Adrenal gland (tissue), 5 donors: ENCODE measurements at regions not wholly inside any gene's neighbourhood (a gene's known extent, or its start where the extent isn't known, plus 50 kb on each side); places are given as distances from the start of the nearest gene placed in this dataset.

Source experiments
- POLR2A ChIP-seq, 2 donors: fragments of 450-650 bp; IDR thresholded peaks; one replicate each; pipeline ENCODE4 v1.6.1; 2017; ENCODE audit warnings: antibody characterized with exemption in 2 of 2, mild to moderate bottlenecking in 2 of 2, moderate library complexity in 1 of 2
- TF ChIP-seq, protein P1 (sequence below), 6 experiments: fragments of 450-650 bp in 4 of 6; fragments of 200-600 bp in 2 of 6; sonication (generic) in 1 of 6; IDR thresholded peaks; 1 replicate in 5 of 6; 2 replicates in 1 of 6; pipeline versions ENCODE4 v1.5.1 to v1.8.0; 2016 to 2021; ENCODE audit warnings: antibody characterized with exemption in 6 of 6, mild to moderate bottlenecking in 2 of 6, moderate library complexity in 1 of 6
- donor health status: DM: no; HTN: no; CAD: no.

DNA sequence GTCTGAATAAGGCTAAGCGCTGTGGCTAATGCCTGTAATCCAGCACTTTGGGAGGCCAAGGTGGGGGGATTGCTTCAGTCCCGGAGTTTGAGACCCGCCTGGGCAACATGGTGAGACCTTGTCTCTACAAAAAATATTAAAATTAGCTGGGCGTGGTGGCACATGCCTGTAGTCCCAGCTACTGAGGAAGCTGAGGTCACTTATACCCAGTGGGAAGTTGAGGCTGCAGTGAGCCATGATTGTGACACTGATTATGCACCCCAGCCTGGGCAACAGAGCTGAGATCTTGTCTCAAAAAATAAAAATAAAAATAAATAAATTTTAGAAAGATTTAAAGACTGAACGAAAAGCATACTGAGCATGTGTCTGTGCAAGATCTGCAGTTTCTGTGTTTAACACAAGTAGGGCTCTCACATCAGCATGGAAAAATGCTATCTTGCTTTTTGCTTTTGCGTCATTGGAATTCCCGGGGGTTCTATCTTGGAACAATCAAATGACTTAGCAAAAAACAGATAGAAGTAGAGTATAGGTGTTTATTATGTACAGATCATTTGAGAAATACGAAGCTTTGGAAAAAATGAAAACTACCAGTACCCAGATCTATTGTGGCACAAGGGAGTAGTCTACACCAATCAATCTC, 161.9 kb downstream of the CAPZA3 start:
- no peak for TF ChIP-seq POLR2A (IDR thresholded peaks at IDR 0.05)
- TF ChIP-seq, protein P1, sequence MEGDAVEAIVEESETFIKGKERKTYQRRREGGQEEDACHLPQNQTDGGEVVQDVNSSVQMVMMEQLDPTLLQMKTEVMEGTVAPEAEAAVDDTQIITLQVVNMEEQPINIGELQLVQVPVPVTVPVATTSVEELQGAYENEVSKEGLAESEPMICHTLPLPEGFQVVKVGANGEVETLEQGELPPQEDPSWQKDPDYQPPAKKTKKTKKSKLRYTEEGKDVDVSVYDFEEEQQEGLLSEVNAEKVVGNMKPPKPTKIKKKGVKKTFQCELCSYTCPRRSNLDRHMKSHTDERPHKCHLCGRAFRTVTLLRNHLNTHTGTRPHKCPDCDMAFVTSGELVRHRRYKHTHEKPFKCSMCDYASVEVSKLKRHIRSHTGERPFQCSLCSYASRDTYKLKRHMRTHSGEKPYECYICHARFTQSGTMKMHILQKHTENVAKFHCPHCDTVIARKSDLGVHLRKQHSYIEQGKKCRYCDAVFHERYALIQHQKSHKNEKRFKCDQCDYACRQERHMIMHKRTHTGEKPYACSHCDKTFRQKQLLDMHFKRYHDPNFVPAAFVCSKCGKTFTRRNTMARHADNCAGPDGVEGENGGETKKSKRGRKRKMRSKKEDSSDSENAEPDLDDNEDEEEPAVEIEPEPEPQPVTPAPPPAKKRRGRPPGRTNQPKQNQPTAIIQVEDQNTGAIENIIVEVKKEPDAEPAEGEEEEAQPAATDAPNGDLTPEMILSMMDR (IDR thresholded peaks at IDR 0.05): no peak
